ENCODE measurements at regions not wholly inside any gene's neighbourhood (a gene's known extent, or its start where the extent isn't known, plus 50 kb on each side); places are given as distances from the start of the nearest gene placed in this dataset.

DNA sequence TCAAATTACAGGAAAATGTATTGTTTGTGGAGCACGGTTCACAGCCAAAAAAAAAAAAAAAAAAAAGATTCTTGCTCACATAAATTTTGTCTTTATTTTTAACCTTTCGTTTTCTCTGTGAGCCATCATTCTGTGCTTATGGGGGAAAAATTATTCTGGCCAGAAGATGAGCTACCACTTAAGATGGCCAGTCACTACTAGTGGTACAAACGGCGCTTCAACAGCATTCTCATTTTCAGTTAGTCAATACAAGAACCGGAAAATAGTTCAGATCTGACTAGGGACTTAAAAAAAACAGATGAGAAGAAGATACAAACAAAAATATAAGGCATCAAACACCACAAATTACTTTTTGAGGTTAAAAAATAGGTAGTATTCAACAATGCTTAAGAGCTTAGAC lies 158.6 kb upstream of the CNTN5 start:
- DNase-seq (ENCODE audit: low spot score): no peak

- no peak for DNase-seq (ENCODE audit: low spot score)
Measured at GRCh38 chr11:98871690-98872089, 149.1 kb upstream of the CNTN5 start.

GRCh38 chr11:98874050-98874449 lies 146.7 kb upstream of the CNTN5 start:
- DNase-seq (ENCODE audit: low spot score): no peak

GRCh38 chr11:98895936-98896335 lies 124.8 kb upstream of the CNTN5 start:
- DNase-seq (ENCODE audit: low spot score): no peak

GRCh38 chr11:98940913-98941312 lies 79.8 kb upstream of the CNTN5 start:
- no peak for DNase-seq (ENCODE audit: low spot score)

DNA sequence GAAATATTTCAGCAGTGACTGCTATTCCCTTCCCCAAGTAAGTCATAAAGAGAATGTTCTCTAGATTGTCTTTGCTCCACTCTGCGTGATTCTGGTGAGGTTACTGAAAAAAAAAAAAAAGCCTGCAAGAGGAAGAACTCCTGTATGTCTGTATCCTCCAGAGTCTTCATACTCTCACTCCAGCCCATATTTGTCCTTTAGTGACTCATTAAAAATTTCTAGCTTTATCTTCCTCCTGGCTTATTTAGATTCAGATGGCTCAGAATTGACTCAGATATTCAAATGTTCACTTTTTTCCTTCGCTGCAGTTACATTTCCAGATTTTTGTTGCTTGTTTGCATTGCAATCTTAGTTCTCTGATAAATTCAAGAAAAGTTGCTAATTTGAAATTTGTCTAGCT lies 76.3 kb upstream of the CNTN5 start:
- DNase-seq (ENCODE audit: low spot score): no peak

GRCh38 chr11:98952107-98952506 lies 68.6 kb upstream of the CNTN5 start:
- no peak for DNase-seq (ENCODE audit: low spot score)

DNA sequence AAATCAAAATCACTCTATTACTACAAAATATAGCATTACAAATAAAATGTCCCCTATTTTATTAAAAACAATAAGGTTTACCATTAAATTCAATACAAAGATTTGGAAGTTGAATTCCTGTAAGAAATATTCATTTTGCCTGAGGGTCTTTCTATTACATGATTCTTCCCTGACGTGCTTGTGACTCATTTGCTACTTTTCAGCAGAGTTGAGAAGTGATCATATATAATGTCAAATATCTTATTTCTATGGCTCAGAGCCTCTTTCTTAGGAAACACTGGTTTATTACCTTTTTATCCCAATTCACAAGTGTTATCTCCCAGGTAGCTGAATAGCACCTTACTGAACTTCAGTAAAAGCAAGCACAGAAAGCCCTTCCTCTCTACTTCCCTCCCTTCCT lies 65.2 kb upstream of the CNTN5 start:
- no peak for DNase-seq (ENCODE audit: low spot score)

DNA sequence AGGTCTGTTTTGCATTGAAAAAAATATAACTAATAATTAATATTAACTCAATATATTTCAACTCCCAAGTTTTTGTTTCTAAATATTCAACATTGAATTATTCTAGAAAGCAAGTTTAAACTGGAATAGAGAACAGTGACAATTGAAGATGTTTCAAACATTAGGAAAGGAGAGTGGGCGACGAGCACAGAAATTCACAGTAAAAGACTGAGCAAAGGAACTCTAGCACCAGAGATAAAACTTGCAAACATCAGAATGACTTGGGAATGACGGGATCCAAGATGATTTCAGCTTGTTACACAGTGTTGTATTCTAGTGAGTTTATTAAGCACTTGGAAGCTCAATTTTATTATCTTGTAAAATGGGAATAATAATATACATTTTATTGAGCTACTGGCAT lies 56.6 kb upstream of the CNTN5 start:
- DNase-seq (ENCODE audit: low spot score): no peak

DNA sequence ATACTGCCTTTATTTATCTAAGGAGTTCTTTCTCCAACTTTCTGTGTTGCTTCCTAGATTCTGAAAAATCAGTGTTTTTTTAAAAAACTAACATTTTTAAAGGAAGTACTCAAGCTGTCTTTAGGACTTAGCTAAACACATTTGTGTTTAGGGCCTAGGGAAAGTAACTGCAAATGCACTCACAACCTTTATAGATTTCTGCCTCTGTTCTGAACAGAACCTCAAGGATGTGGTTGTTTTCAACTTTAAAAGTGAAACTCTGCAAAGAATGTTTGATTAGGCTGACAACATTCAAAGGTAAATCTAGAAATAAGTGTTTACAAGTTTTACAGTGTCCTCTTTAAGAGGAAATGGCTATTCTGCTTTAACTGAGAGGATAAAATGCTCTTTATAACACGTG lies 55.4 kb upstream of the CNTN5 start:
- no peak for DNase-seq (ENCODE audit: low spot score)

DNA sequence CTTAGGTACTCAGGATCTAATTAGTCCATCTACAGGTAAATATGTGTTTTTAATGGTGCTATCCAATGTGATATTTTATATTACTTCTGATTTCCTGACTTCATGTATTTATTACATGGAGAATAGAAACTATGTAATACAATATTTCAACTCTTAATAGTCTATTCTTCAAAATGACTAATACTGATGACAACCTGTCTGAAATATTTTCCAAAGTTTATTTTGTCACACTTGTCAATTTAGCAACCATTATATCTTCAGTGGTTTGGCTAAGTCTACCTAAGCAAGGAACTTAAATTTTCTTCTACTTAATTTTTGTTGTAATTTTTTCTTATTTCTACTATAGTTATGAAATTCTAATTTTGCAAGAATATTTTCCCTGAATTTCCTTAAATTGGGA lies 55.0 kb upstream of the CNTN5 start:
- no peak for DNase-seq (ENCODE audit: low spot score)

DNA sequence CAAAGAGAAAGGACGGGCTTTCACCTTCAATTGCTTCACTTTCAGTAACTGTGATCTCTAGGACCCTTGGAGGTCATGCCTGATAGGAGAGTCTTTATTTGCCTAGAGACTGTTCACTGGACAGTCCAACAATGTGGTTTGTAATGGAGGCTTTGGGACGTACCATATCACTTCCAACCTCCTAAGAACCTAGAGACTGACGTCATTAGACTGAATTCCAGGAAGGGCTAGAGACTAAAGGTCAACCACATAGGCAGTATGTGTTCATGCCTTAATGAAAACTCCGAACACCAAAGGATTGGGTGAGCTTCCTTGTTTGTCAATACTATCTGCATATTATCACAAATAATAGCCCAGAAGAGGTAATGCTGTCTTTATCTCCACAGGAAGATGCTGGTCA lies 53.7 kb upstream of the CNTN5 start:
- DNase-seq (ENCODE audit: low spot score): no peak
